ENCODE measurements at regions not wholly inside any gene's neighbourhood (a gene's known extent, or its start where the extent isn't known, plus 50 kb on each side); places are given as distances from the start of the nearest gene placed in this dataset.

- TF ChIP-seq CTCF (IDR thresholded peaks at IDR 0.05) = no peak
- TF ChIP-seq POLR2A (IDR thresholded peaks at IDR 0.05) = no peak
- TF ChIP-seq POLR2AphosphoS5 (IDR thresholded peaks at IDR 0.05) = no peak
Observed at GRCh38 chr1:238499021-238499420, 608.3 kb upstream of the ZP4 start.
